HG03135 (cell line): ENCODE measurements at regions not wholly inside any gene's neighbourhood (a gene's known extent, or its start where the extent isn't known, plus 50 kb on each side); places are given as distances from the start of the nearest gene placed in this dataset.

Experiments
- ATAC-seq: cut with Tn5 transposase; IDR thresholded peaks from one replicate; pipeline ENCODE4 v1.9.1; 2021; ENCODE audit warnings: mild to moderate bottlenecking, moderate library complexity; ENCODE audit not compliant: unreplicated experiment

- no peak for ATAC-seq
Measured at GRCh38 chr15:77688693-77689092, 56.0 kb upstream of the LINGO1 start.

DNA sequence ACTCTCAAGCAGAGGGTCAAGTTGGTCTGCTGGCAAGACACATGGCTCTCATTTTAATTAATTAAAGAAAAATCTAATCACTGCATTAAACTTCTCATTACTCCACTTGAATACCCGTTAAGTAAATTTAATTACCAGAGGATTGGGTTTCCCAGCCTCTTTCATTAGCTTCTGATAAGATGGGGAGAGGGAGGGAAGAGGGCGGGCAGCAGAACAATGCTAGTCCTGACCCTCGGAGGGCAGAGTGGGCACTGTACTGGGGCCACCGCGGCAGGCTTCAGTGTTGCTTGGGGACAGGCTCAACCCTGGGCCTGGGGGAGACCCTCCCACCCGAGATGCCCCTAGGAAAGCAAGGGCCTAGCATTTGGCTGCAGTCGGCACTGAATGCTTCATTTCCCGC is 55.6 kb upstream of the LINGO1 start:
- no peak for ATAC-seq

DNA sequence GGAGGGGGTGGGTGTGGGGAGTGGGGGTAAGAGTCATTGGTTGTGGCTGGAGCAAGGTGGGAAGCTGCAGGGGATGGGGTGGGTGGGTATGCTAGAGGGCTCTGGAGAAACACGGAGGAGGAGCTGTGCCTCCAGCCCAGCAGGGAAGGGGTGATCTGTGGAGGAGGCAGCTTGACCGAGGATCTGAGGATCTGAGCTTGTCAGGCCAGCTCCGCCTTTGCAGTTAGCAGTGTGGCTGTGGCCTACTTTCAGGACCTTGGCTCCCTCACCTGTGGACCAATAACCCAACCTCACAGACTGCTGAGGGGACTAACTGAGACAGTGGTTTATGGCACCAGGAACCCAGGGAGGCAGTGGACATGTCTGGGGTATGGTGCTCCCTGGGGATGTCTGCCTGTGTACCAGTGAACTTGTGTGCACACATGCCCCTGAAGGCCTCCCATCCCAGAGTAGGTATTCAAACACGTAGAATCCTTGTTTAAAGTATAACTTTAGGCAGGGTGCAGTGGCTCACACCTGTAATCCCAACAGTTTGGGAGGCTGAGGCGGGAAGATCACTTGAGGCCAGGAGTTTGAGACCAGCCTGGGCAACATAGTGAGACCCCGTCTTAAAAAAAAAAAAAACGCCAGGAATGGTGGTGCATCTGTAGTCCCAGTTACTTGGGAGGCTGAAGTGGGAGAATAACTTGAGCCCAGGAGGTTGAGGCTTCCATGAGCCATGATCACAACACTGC is 52.5 kb upstream of the LINGO1 start:
- no peak for ATAC-seq

- no peak for ATAC-seq
Measured at GRCh38 chr15:77684341-77685081, 51.8 kb upstream of the LINGO1 start.

DNA sequence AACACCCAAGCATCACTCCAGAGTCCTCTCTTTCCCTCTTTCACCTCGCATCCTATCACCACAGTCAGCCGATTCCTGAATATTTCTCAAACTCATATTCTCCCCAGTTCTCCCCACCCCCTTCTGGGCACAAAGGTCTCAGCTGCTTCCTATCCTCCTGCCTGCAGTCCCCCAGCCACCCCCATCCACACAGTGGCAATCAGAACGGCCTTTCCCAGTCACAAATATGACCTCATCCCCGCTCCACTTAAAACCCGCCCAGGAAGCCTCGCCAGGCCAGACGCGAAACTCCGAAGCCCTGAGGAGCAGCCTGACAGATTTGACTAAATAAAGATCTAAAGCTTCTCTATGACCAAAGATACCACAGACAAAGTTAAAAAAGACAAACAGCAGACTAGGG is 49.9 kb upstream of the LINGO1 start:
- ATAC-seq = no peak
